SK-N-SH treated with all-trans-retinoic acid at 6 μM for 48 hours (cell line): ENCODE measurements at regions not wholly inside any gene's neighbourhood (a gene's known extent, or its start where the extent isn't known, plus 50 kb on each side); places are given as distances from the start of the nearest gene placed in this dataset.

Experiments
- ATAC-seq: fragments of 200-7000 bp; cut with Tn5 transposase; 3 replicates; pipeline ENCODE4 v1.9.1; 2020; ENCODE audit warnings: mild to moderate bottlenecking, moderate library complexity
- ARNTL ChIP-seq: fragments of 450-650 bp; formaldehyde crosslinking; IDR thresholded peaks from 2 replicates; pipeline ENCODE4 v1.5.0; 2020; ENCODE audit warnings: low read depth, mild to moderate bottlenecking, moderate library complexity, borderline replicate concordance
- BACH2 ChIP-seq: fragments of 250-450 bp; sonication (Bioruptor Pico); IDR thresholded peaks from 2 replicates; pipeline ENCODE4 v1.9.0; 2021; ENCODE audit warnings: mild to moderate bottlenecking, borderline replicate concordance
- CREB5 ChIP-seq: fragments of 250-450 bp; sonication (Bioruptor Pico); IDR thresholded peaks from 2 replicates; pipeline ENCODE4 v1.5.1; 2020; ENCODE audit warnings: low read depth, mild to moderate bottlenecking, moderate library complexity
- CSDC2 ChIP-seq: fragments of 250-450 bp; sonication (Bioruptor Pico); IDR thresholded peaks from 2 replicates; pipeline ENCODE4 v1.5.0; 2020; ENCODE audit warnings: mild to moderate bottlenecking, moderate library complexity
- CSRNP3 ChIP-seq: fragments of 250-450 bp; sonication (Bioruptor Pico); IDR thresholded peaks from 2 replicates; pipeline ENCODE4 v1.5.1; 2021; ENCODE audit warnings: mild to moderate bottlenecking, moderate library complexity
- ESRRG ChIP-seq: fragments of 250-450 bp; sonication (Bioruptor Pico); IDR thresholded peaks from 2 replicates; pipeline ENCODE4 v1.6.1; 2021; ENCODE audit warnings: mild to moderate bottlenecking
- GLIS3 ChIP-seq: fragments of 250-450 bp; sonication (Bioruptor Pico); IDR thresholded peaks from 2 replicates; pipeline ENCODE4 v1.5.0; 2020; ENCODE audit warnings: mild to moderate bottlenecking, moderate library complexity
- ISL1 ChIP-seq: fragments of 250-450 bp; sonication (Bioruptor Pico); IDR thresholded peaks from 2 replicates; pipeline ENCODE4 v2.1.2; 2022; ENCODE audit warnings: mild to moderate bottlenecking, moderate library complexity
- OSR1 ChIP-seq: fragments of 250-450 bp; sonication (Bioruptor Pico); IDR thresholded peaks from 2 replicates; pipeline ENCODE4 v1.8.0; 2022; ENCODE audit warnings: moderate library complexity, mild to moderate bottlenecking, inconsistent platforms
- PATZ1 ChIP-seq: fragments of 250-450 bp; sonication (Bioruptor Pico); IDR thresholded peaks from 2 replicates; pipeline ENCODE4 v1.8.0; 2020; ENCODE audit warnings: mild to moderate bottlenecking, moderate library complexity, borderline replicate concordance
- POU6F1 ChIP-seq: fragments of 250-450 bp; sonication (Bioruptor Pico); IDR thresholded peaks from 2 replicates; pipeline ENCODE4 v1.8.0; 2021; ENCODE audit warnings: low read depth, mild to moderate bottlenecking, moderate library complexity, borderline replicate concordance
- PPARA ChIP-seq: fragments of 250-450 bp; sonication (Bioruptor Pico); IDR thresholded peaks from 2 replicates; pipeline ENCODE4 v1.5.0; 2020; ENCODE audit warnings: mild to moderate bottlenecking, borderline replicate concordance
- RARB ChIP-seq: fragments of 250-450 bp; sonication (Bioruptor Pico); IDR thresholded peaks from 2 replicates; pipeline ENCODE4 v1.8.0; 2021; ENCODE audit warnings: mild to moderate bottlenecking, moderate library complexity
- SNAI2 ChIP-seq: fragments of 250-450 bp; sonication (Bioruptor Pico); IDR thresholded peaks from 2 replicates; pipeline ENCODE4 v1.5.0; 2020; ENCODE audit warnings: mild to moderate bottlenecking, moderate library complexity
- TCF4 ChIP-seq: fragments of 250-450 bp; sonication (Bioruptor Pico); IDR thresholded peaks from 2 replicates; pipeline ENCODE4 v1.8.0; 2021; ENCODE audit warnings: mild to moderate bottlenecking, moderate library complexity, borderline replicate concordance
- TOX ChIP-seq: fragments of 250-450 bp; sonication (Bioruptor Pico); IDR thresholded peaks from 2 replicates; pipeline ENCODE4 v1.8.0; 2021; ENCODE audit warnings: mild to moderate bottlenecking, moderate library complexity, borderline replicate concordance
- TSHZ2 ChIP-seq: fragments of 250-450 bp; sonication (Bioruptor Pico); IDR thresholded peaks from 2 replicates; pipeline ENCODE4 v1.5.0; 2020; ENCODE audit warnings: mild to moderate bottlenecking, moderate library complexity
- ZC3H10 ChIP-seq: fragments of 250-450 bp; sonication (Bioruptor Pico); IDR thresholded peaks from 2 replicates; pipeline ENCODE4 v1.5.1; 2021; ENCODE audit warnings: mild to moderate bottlenecking, moderate library complexity
- ZFP3 ChIP-seq: fragments of 250-450 bp; sonication (Bioruptor Pico); IDR thresholded peaks from 2 replicates; pipeline ENCODE4 v1.5.0; 2020; ENCODE audit warnings: mild to moderate bottlenecking, moderate library complexity
- ZNF565 ChIP-seq: fragments of 450-650 bp; formaldehyde crosslinking; conservative IDR thresholded peaks from 2 replicates; pipeline ENCODE4 v1.5.0; 2020; ENCODE audit warnings: low read depth, mild to moderate bottlenecking, moderate library complexity
- ZNF8 ChIP-seq: fragments of 450-650 bp; formaldehyde crosslinking; IDR thresholded peaks from 2 replicates; pipeline ENCODE4 v1.5.0; 2020; ENCODE audit warnings: mild to moderate bottlenecking, moderate library complexity

- TF ChIP-seq SNAI2 (CRISPR knock-in tag) (no peak), ISL1 (CRISPR knock-in tag) (no peak), OSR1 (CRISPR knock-in tag) (no peak), CSRNP3 (CRISPR knock-in tag) (no peak), ZFP3 (CRISPR knock-in tag) (no peak)
- TF ChIP-seq, all 23 proteins: peak for 0
- no peak for ATAC-seq
Observed at GRCh38 chr11:44383246-44383645, 73.3 kb upstream of the ALX4 start.

GRCh38 chr11:44387415-44387814 lies 77.5 kb upstream of the ALX4 start:
- TF ChIP-seq PATZ1 (CRISPR knock-in tag), result no peak
- TF ChIP-seq TCF4 (CRISPR knock-in tag), result no peak
- no peak for TF ChIP-seq ZC3H10
- TF ChIP-seq ESRRG (CRISPR knock-in tag), result no peak
- no peak for TF ChIP-seq PPARA (CRISPR knock-in tag)
- TF ChIP-seq CREB5 (CRISPR knock-in tag), result no peak
- no peak for TF ChIP-seq RARB
- TF ChIP-seq, all 23 proteins: peak for 0
- no peak for ATAC-seq

GRCh38 chr11:44387825-44388224 lies 77.9 kb upstream of the ALX4 start:
- TF ChIP-seq ARNTL (CRISPR knock-in tag) (no peak), ZFP3 (CRISPR knock-in tag) (no peak), BACH2 (CRISPR knock-in tag) (no peak), SNAI2 (CRISPR knock-in tag) (no peak), TOX (no peak), TCF4 (CRISPR knock-in tag) (no peak), POU6F1 (CRISPR knock-in tag) (no peak), GLIS3 (CRISPR knock-in tag) (no peak), OSR1 (CRISPR knock-in tag) (no peak), CREB5 (CRISPR knock-in tag) (no peak), PATZ1 (CRISPR knock-in tag) (no peak), TSHZ2 (no peak), CSDC2 (CRISPR knock-in tag) (no peak), RARB (no peak), ZNF8 (CRISPR knock-in tag) (no peak), ZNF565 (CRISPR knock-in tag) (no peak)
- ATAC-seq, result no peak
